ENCODE measurements at regions not wholly inside any gene's neighbourhood (a gene's known extent, or its start where the extent isn't known, plus 50 kb on each side); places are given as distances from the start of the nearest gene placed in this dataset.

GRCh38 chr1:177627148-177627910 lies 342.5 kb downstream of the SEC16B start:
- DNase-seq (ENCODE audit: low read depth): no peak
- no peak overlapping the region for H3K4me3 ChIP-seq (ENCODE audit: low read depth, low read length)
- no peak for TF ChIP-seq CTCF (IDR thresholded peaks at IDR 0.05; ENCODE audit: low read depth, low read length, missing control alignments)

GRCh38 chr1:177620636-177621190 lies 349.1 kb downstream of the SEC16B start:
- H3K4me3 ChIP-seq (ENCODE audit: low read depth, low read length): no peak overlapping the region
- no peak for TF ChIP-seq CTCF (IDR thresholded peaks at IDR 0.05; ENCODE audit: low read depth, low read length, missing control alignments)
- no peak for DNase-seq (ENCODE audit: low read depth)

- DNase-seq (ENCODE audit: low read depth): no peak
- H3K4me3 ChIP-seq (ENCODE audit: low read depth, low read length): no peak overlapping the region
- TF ChIP-seq CTCF (IDR thresholded peaks at IDR 0.05; ENCODE audit: low read depth, low read length, missing control alignments): no peak
These were observed 354.6 kb downstream of the SEC16B start for GRCh38 chr1:177615251-177615650.

GRCh38 chr1:177611402-177611801 lies 358.5 kb downstream of the SEC16B start:
- no peak for DNase-seq (ENCODE audit: low read depth)
- no peak for TF ChIP-seq CTCF (IDR thresholded peaks at IDR 0.05; ENCODE audit: low read depth, low read length, missing control alignments)
- no peak overlapping the region for H3K4me3 ChIP-seq (ENCODE audit: low read depth, low read length)

GRCh38 chr1:177609953-177610352 lies 359.9 kb downstream of the SEC16B start:
- no peak for TF ChIP-seq CTCF (IDR thresholded peaks at IDR 0.05; ENCODE audit: low read depth, low read length, missing control alignments)
- DNase-seq (ENCODE audit: low read depth): no peak
- no peak overlapping the region for H3K4me3 ChIP-seq (ENCODE audit: low read depth, low read length)

- DNase-seq (ENCODE audit: low read depth): no peak
- no peak overlapping the region for H3K4me3 ChIP-seq (ENCODE audit: low read depth, low read length)
- no peak for TF ChIP-seq CTCF (IDR thresholded peaks at IDR 0.05; ENCODE audit: low read depth, low read length, missing control alignments)
These were observed 368.9 kb downstream of the SEC16B start for GRCh38 chr1:177600936-177601335.

GRCh38 chr1:177600321-177600720 lies 369.5 kb downstream of the SEC16B start:
- no peak for TF ChIP-seq CTCF (IDR thresholded peaks at IDR 0.05; ENCODE audit: low read depth, low read length, missing control alignments)
- DNase-seq (ENCODE audit: low read depth): no peak
- H3K4me3 ChIP-seq (ENCODE audit: low read depth, low read length): no peak overlapping the region
